Panc1 (cell line): ENCODE measurements at regions not wholly inside any gene's neighbourhood (a gene's known extent, or its start where the extent isn't known, plus 50 kb on each side); places are given as distances from the start of the nearest gene placed in this dataset.

ENCODE experiments used
- ATAC-seq: fragments of 200-7000 bp; cut with Tn5 transposase; 2 replicates; pipeline ENCODE4 v1.9.1; 2020; ENCODE audit warnings: mild to moderate bottlenecking, moderate library complexity
- BruUV-seq: library from RNA; stranded (reverse); fragments of 400-500 nt; replicated peaks from 2 replicates; lab custom pipeline; 2021; lab: Mats Ljungman, UMichigan
- CTCF ChIA-PET: fragments of 300-600 bp; sonication (Branson Sonifier 250); formaldehyde crosslinking; loops from one replicate; lab custom pipeline; 2022; ENCODE audit warnings: antibody characterized with exemption; lab: Charles Lee
- POLR2A ChIA-PET: fragments of 300-600 bp; sonication (Branson Sonifier 250); formaldehyde crosslinking; loops from one replicate; lab custom pipeline; 2022; ENCODE audit warnings: antibody characterized with exemption; lab: Charles Lee
- DNase-seq: peaks from one replicate; pipeline ENCODE4 v3.0.0-alpha.2; 2010; ENCODE audit warnings: low read depth, low spot score
- H3K27ac ChIP-seq: 2 replicates; pipeline ENCODE4 v1.5.1; 2011; ENCODE audit warnings: mild to moderate bottlenecking, low read length, inconsistent platforms
- H3K27me3 ChIP-seq: fragments of 200-500 bp; sonication (Bioruptor generic); 2 replicates; pipeline ENCODE4 v1.6.0; 2014; ENCODE audit warnings: low read length, inconsistent platforms; ENCODE audit not compliant: control insufficient read depth, insufficient read depth
- H3K36me3 ChIP-seq: fragments of 200-500 bp; sonication (Bioruptor generic); 2 replicates; pipeline ENCODE4 v1.5.1; 2014; ENCODE audit warnings: inconsistent platforms, mild to moderate bottlenecking, low read length, moderate library complexity; ENCODE audit not compliant: control insufficient read depth, insufficient read depth
- H3K4me1 ChIP-seq: 2 replicates; pipeline ENCODE4 v1.5.1; 2011; ENCODE audit warnings: inconsistent platforms, mild to moderate bottlenecking, low read length, moderate library complexity; ENCODE audit not compliant: control insufficient read depth, insufficient read depth
- H3K4me3 ChIP-seq, 2 experiments: 2 replicates each; pipeline ENCODE4 v1.5.1; 2011 to 2012; ENCODE audit warnings: low read depth in 2 of 2, low read length in 2 of 2, mild to moderate bottlenecking in 2 of 2, inconsistent platforms in 1 of 2, moderate library complexity in 1 of 2
- H3K9me3 ChIP-seq: fragments of 200-500 bp; sonication (Bioruptor generic); 2 replicates; pipeline ENCODE4 v1.5.1; 2014; ENCODE audit warnings: low read depth, mild to moderate bottlenecking, inconsistent platforms, low read length, moderate library complexity; ENCODE audit not compliant: control insufficient read depth, insufficient read depth
- POLR2AphosphoS5 ChIP-seq: IDR thresholded peaks from 2 replicates; pipeline ENCODE4 v1.6.1; 2012; ENCODE audit warnings: mild to moderate bottlenecking, low read depth, low read length, moderate library complexity
- SIN3A ChIP-seq: IDR thresholded peaks from 2 replicates; pipeline ENCODE4 v1.6.1; 2012; ENCODE audit warnings: low read depth, mild to moderate bottlenecking, low read length, moderate library complexity, borderline replicate concordance; ENCODE audit not compliant: insufficient read depth
- TCF7L2 ChIP-seq: IDR thresholded peaks from 2 replicates; pipeline ENCODE4 v1.6.1; 2011; ENCODE audit warnings: mild to moderate bottlenecking, low read depth, low read length, inconsistent platforms
- in situ Hi-C: cut with HindIII; loops from 2 replicates; pipeline ENCODE4 v1.10.0; 2016; ENCODE audit warnings: low sequenced_read_pairs, low pct_unique_long_range_greater_than_20kb
- intact Hi-C: fragments of 100-400 bp; cut with micrococcal nuclease; formaldehyde crosslinking; loops from one replicate; pipeline ENCODE4 v1.10.0; 2022; ENCODE audit not compliant: unreplicated experiment
- TF ChIP-seq, protein P1 (sequence below), 2 experiments: IDR thresholded peaks; 2 replicates each; pipeline ENCODE4 v1.6.1; 2011 to 2012; ENCODE audit warnings: low read depth in 2 of 2, control low read depth in 1 of 2, low read length in 1 of 2, mild to moderate bottlenecking in 1 of 2, moderate library complexity in 1 of 2; ENCODE audit not compliant: insufficient read depth in 1 of 2
- TF ChIP-seq, protein P2 (sequence below): fragments of 450-650 bp; IDR thresholded peaks from 2 replicates; pipeline ENCODE4 v1.5.1; 2017; ENCODE audit warnings: mild to moderate bottlenecking

GRCh38 chr7:131042269-131043160, 285.2 kb upstream of the MKLN1 start:
- Histone ChIP-seq H3K4me1 (peaks cover 6% of the 10 kb centered on the region; the same call in 1 of the 2 replicates), H3K4me3 (no peak overlapping the region), H3K27me3 (no peaks in the 10 kb centered on the region), H3K36me3 (no peaks in the 10 kb centered on the region), H3K9me3 (no peaks in the 10 kb centered on the region), H3K27ac (no peak overlapping the region)
- intact Hi-C loops (loop anchor here (5.0 kb wide), 1 partner anchor 80 kb away; no protein-coding TSS in a partner anchor), in situ Hi-C loops (no loop called here)
- ATAC-seq = no peak
- BruUV-seq = no TSS peak
- DNase-seq = no peak
- POLR2A ChIA-PET = no interaction called here
- CTCF ChIA-PET = interaction anchor here (1.1 kb wide), 1 partner anchor 263 kb away, joined by 3 read pairs; no protein-coding TSS in a partner anchor
- TF ChIP-seq, protein P1, sequence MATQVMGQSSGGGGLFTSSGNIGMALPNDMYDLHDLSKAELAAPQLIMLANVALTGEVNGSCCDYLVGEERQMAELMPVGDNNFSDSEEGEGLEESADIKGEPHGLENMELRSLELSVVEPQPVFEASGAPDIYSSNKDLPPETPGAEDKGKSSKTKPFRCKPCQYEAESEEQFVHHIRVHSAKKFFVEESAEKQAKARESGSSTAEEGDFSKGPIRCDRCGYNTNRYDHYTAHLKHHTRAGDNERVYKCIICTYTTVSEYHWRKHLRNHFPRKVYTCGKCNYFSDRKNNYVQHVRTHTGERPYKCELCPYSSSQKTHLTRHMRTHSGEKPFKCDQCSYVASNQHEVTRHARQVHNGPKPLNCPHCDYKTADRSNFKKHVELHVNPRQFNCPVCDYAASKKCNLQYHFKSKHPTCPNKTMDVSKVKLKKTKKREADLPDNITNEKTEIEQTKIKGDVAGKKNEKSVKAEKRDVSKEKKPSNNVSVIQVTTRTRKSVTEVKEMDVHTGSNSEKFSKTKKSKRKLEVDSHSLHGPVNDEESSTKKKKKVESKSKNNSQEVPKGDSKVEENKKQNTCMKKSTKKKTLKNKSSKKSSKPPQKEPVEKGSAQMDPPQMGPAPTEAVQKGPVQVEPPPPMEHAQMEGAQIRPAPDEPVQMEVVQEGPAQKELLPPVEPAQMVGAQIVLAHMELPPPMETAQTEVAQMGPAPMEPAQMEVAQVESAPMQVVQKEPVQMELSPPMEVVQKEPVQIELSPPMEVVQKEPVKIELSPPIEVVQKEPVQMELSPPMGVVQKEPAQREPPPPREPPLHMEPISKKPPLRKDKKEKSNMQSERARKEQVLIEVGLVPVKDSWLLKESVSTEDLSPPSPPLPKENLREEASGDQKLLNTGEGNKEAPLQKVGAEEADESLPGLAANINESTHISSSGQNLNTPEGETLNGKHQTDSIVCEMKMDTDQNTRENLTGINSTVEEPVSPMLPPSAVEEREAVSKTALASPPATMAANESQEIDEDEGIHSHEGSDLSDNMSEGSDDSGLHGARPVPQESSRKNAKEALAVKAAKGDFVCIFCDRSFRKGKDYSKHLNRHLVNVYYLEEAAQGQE (IDR thresholded peaks at IDR 0.05; ENCODE audit: insufficient read depth in 1 of 2, low read depth in 2 of 2, low read length in 1 of 2) = no peak
- TF ChIP-seq SIN3A (no peak), POLR2AphosphoS5 (no peak), TCF7L2 (no peak)
- TF ChIP-seq, protein P2, sequence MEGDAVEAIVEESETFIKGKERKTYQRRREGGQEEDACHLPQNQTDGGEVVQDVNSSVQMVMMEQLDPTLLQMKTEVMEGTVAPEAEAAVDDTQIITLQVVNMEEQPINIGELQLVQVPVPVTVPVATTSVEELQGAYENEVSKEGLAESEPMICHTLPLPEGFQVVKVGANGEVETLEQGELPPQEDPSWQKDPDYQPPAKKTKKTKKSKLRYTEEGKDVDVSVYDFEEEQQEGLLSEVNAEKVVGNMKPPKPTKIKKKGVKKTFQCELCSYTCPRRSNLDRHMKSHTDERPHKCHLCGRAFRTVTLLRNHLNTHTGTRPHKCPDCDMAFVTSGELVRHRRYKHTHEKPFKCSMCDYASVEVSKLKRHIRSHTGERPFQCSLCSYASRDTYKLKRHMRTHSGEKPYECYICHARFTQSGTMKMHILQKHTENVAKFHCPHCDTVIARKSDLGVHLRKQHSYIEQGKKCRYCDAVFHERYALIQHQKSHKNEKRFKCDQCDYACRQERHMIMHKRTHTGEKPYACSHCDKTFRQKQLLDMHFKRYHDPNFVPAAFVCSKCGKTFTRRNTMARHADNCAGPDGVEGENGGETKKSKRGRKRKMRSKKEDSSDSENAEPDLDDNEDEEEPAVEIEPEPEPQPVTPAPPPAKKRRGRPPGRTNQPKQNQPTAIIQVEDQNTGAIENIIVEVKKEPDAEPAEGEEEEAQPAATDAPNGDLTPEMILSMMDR = no peak

GRCh38 chr7:131045526-131045925, 282.1 kb upstream of the MKLN1 start:
- ATAC-seq = no peak
- DNase-seq = no peak
- TF ChIP-seq, protein P2 = no peak
- TF ChIP-seq SIN3A (no peak), TCF7L2 (no peak), POLR2AphosphoS5 (no peak)
- TF ChIP-seq, protein P1 (IDR thresholded peaks at IDR 0.05; ENCODE audit: insufficient read depth in 1 of 2, low read depth in 2 of 2, low read length in 1 of 2) = no peak
- intact Hi-C loops = no loop called here
- ChIA-PET CTCF (no interaction called here), POLR2A (no interaction called here)
- Histone ChIP-seq H3K9me3 (no peaks in the 10 kb centered on the region), H3K4me3 (no peak overlapping the region), H3K4me1 (peaks cover 6% of the 10 kb centered on the region; the same call in 1 of the 2 replicates), H3K36me3 (no peaks in the 10 kb centered on the region), H3K27me3 (no peaks in the 10 kb centered on the region), H3K27ac (no peak overlapping the region)
- BruUV-seq = no TSS peak
- in situ Hi-C loops = no loop called here
